HEK293 (cell line): ENCODE measurements at regions not wholly inside any gene's neighbourhood (a gene's known extent, or its start where the extent isn't known, plus 50 kb on each side); places are given as distances from the start of the nearest gene placed in this dataset.

ENCODE experiments used
- CTCF ChIA-PET: fragments of 350-600 bp; formaldehyde crosslinking; extraction: SDS; loops from one replicate; lab custom pipeline; 2021; ENCODE audit warnings: antibody characterized with exemption; lab: Yijun Ruan, JAX
- POLR2A ChIA-PET: fragments of 300-600 bp; formaldehyde crosslinking; extraction: SDS; loops from one replicate; lab custom pipeline; 2020; ENCODE audit warnings: antibody characterized with exemption, inconsistent platforms; lab: Yijun Ruan, JAX
- H3K27ac ChIP-seq: fragments of 200-500 bp; sonication (Bioruptor generic); 2 replicates; pipeline ENCODE4 v1.5.1; 2014; ENCODE audit warnings: low read depth, low read length, control low read depth, inconsistent platforms; ENCODE audit errors: extremely low read depth
- H3K36me3 ChIP-seq, 2 experiments: fragments of 200-500 bp in 1 of 2; sonication (Bioruptor generic) in 1 of 2; 1 replicate in 1 of 2; 2 replicates in 1 of 2; pipeline ENCODE4 v1.5.1; 2014 to 2017; ENCODE audit warnings: inconsistent platforms in 2 of 2, low read length in 2 of 2; ENCODE audit not compliant: control insufficient read depth in 2 of 2, insufficient read depth in 1 of 2
- H3K4me1 ChIP-seq: fragments of 200-500 bp; sonication (Bioruptor generic); 2 replicates; pipeline ENCODE4 v1.5.1; 2014; ENCODE audit warnings: mild to moderate bottlenecking, low read length, inconsistent platforms; ENCODE audit not compliant: control insufficient read depth, insufficient read depth
- H3K4me3 ChIP-seq: 2 replicates; pipeline ENCODE4 v1.5.1; 2011; ENCODE audit warnings: low read depth, mild to moderate bottlenecking, control low read depth, low read length, moderate library complexity
- H3K9me3 ChIP-seq: fragments of 200-500 bp; sonication (Bioruptor generic); 2 replicates; pipeline ENCODE4 v1.5.1; 2014; ENCODE audit warnings: low read depth, low read length, inconsistent platforms; ENCODE audit not compliant: control insufficient read depth, insufficient read depth
- GLI2 ChIP-seq: fragments of 450-650 bp; formaldehyde crosslinking; IDR thresholded peaks from 2 replicates; pipeline ENCODE4; 2017; ENCODE audit warnings: missing biosample characterization, missing genetic modification characterization, low read depth, borderline replicate concordance
- IKZF3 ChIP-seq: fragments of 450-650 bp; IDR thresholded peaks from 2 replicates; pipeline ENCODE4 v1.5.0; 2018; ENCODE audit warnings: missing biosample characterization, mild to moderate bottlenecking, missing genetic modification characterization, moderate library complexity
- KLF1 ChIP-seq: fragments of 450-650 bp; formaldehyde crosslinking; IDR thresholded peaks from 2 replicates; pipeline ENCODE4 v1.5.1; 2016; ENCODE audit warnings: missing biosample characterization, missing genetic modification characterization
- MZF1 ChIP-seq: fragments of 450-650 bp; formaldehyde crosslinking; IDR thresholded peaks from 2 replicates; pipeline ENCODE4 v1.5.1; 2017; ENCODE audit warnings: missing biosample characterization, missing genetic modification characterization, borderline replicate concordance
- PATZ1 ChIP-seq: fragments of 450-650 bp; formaldehyde crosslinking; IDR thresholded peaks from 2 replicates; pipeline ENCODE4 v1.5.1; 2016; ENCODE audit warnings: missing biosample characterization, missing genetic modification characterization
- SP2 ChIP-seq: fragments of 450-650 bp; formaldehyde crosslinking; IDR thresholded peaks from 2 replicates; pipeline ENCODE4 v1.5.1; 2016; ENCODE audit warnings: missing biosample characterization, missing genetic modification characterization
- ZEB2 ChIP-seq: fragments of 450-650 bp; formaldehyde crosslinking; IDR thresholded peaks from 2 replicates; pipeline ENCODE4 v1.5.1; 2016; ENCODE audit warnings: missing biosample characterization, missing genetic modification characterization
- ZFP3 ChIP-seq: fragments of 450-650 bp; formaldehyde crosslinking; IDR thresholded peaks from 2 replicates; pipeline ENCODE4 v1.5.1; 2016; ENCODE audit warnings: low read depth, missing biosample characterization, missing genetic modification characterization
- ZFP37 ChIP-seq: fragments of 450-650 bp; formaldehyde crosslinking; IDR thresholded peaks from 2 replicates; pipeline ENCODE4 v1.5.1; 2016; ENCODE audit warnings: missing biosample characterization, missing genetic modification characterization
- ZNF132 ChIP-seq: fragments of 450-650 bp; formaldehyde crosslinking; IDR thresholded peaks from 2 replicates; pipeline ENCODE4 v1.5.1; 2017; ENCODE audit warnings: missing biosample characterization, missing genetic modification characterization, borderline replicate concordance
- ZNF202 ChIP-seq: fragments of 450-650 bp; formaldehyde crosslinking; IDR thresholded peaks from 2 replicates; pipeline ENCODE4 v1.5.1; 2016; ENCODE audit warnings: missing biosample characterization, missing genetic modification characterization, borderline replicate concordance
- ZNF248 ChIP-seq: fragments of 450-650 bp; formaldehyde crosslinking; IDR thresholded peaks from 2 replicates; pipeline ENCODE4 v1.5.1; 2017; ENCODE audit warnings: missing biosample characterization, missing genetic modification characterization
- ZNF280D ChIP-seq: fragments of 450-650 bp; formaldehyde crosslinking; IDR thresholded peaks from 2 replicates; pipeline ENCODE4 v1.5.1; 2016; ENCODE audit warnings: missing biosample characterization, missing genetic modification characterization
- ZNF311 ChIP-seq: fragments of 450-650 bp; formaldehyde crosslinking; IDR thresholded peaks from 2 replicates; pipeline ENCODE4 v1.5.1; 2017; ENCODE audit warnings: missing biosample characterization, missing genetic modification characterization, borderline replicate concordance
- ZNF37A ChIP-seq: fragments of 450-650 bp; IDR thresholded peaks from 2 replicates; pipeline ENCODE4 v1.5.1; 2018; ENCODE audit warnings: missing biosample characterization, missing genetic modification characterization
- ZNF530 ChIP-seq: fragments of 450-650 bp; formaldehyde crosslinking; IDR thresholded peaks from 2 replicates; pipeline ENCODE4 v1.5.1; 2016; ENCODE audit warnings: low read depth, missing biosample characterization, missing genetic modification characterization
- ZNF596 ChIP-seq: fragments of 450-650 bp; IDR thresholded peaks from 2 replicates; pipeline ENCODE4 v1.5.0; 2018; ENCODE audit warnings: missing biosample characterization, mild to moderate bottlenecking, missing genetic modification characterization, moderate library complexity
- ZNF629 ChIP-seq: fragments of 450-650 bp; formaldehyde crosslinking; IDR thresholded peaks from 2 replicates; pipeline ENCODE4 v1.5.1; 2017; ENCODE audit warnings: missing biosample characterization, missing genetic modification characterization
- ZSCAN23 ChIP-seq: fragments of 450-650 bp; formaldehyde crosslinking; IDR thresholded peaks from 2 replicates; pipeline ENCODE4 v1.5.1; 2016; ENCODE audit warnings: missing biosample characterization, missing genetic modification characterization
- TF ChIP-seq, protein P1 (sequence below): fragments of 450-650 bp; formaldehyde crosslinking; IDR thresholded peaks from 2 replicates; pipeline ENCODE4 v1.5.1; 2017; ENCODE audit warnings: missing biosample characterization, mild to moderate bottlenecking, missing genetic modification characterization, moderate library complexity

GRCh38 chr5:111972548-111972947 lies 215.6 kb upstream of the NREP start:
- POLR2A ChIA-PET = no interaction called here
- Histone ChIP-seq H3K9me3 (no peaks in the 10 kb centered on the region), H3K27ac (no peak overlapping the region), H3K4me1 (no peaks in the 10 kb centered on the region), H3K4me3 (no peak overlapping the region)
- TF ChIP-seq ZNF132 (no peak), ZNF248 (tag by site-specific recombination) (no peak), KLF1 (tag by site-specific recombination) (no peak), ZFP37 (tag by site-specific recombination) (no peak), ZNF530 (tag by site-specific recombination) (no peak), MZF1 (tag by site-specific recombination) (no peak), ZNF37A (tag by site-specific recombination) (no peak), ZFP3 (tag by site-specific recombination) (no peak), ZNF202 (no peak), ZNF280D (tag by site-specific recombination) (no peak), ZNF311 (no peak)
- TF ChIP-seq, protein P1, sequence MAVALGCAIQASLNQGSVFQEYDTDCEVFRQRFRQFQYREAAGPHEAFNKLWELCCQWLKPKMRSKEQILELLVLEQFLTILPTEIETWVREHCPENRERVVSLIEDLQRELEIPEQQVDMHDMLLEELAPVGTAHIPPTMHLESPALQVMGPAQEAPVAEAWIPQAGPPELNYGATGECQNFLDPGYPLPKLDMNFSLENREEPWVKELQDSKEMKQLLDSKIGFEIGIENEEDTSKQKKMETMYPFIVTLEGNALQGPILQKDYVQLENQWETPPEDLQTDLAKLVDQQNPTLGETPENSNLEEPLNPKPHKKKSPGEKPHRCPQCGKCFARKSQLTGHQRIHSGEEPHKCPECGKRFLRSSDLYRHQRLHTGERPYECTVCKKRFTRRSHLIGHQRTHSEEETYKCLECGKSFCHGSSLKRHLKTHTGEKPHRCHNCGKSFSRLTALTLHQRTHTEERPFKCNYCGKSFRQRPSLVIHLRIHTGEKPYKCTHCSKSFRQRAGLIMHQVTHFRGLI (tag by site-specific recombination) = no peak
- TF ChIP-seq, all 188 proteins: peak for 0
- H3K36me3 ChIP-seq = no peaks in the 10 kb centered on the region
- CTCF ChIA-PET = no interaction called here

DNA sequence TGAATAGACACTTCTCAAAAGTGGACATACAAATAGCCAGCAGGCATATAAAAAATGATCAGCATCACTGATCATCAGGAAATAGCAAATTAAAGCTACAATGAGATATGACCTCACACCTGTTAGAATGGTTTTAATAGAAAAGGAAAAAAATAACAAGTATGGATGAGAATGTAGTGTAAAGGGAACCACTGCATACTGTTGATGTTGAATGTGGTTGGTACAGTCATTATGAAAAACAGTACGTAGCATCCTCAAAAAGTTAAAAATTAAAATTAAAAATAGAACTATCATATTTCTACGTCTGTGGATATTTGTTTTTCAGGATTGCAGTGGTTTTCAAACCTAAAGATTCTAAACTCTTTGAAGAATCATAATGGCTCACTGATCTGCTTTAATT lies 215.1 kb upstream of the NREP start:
- TF ChIP-seq ZEB2 (tag by site-specific recombination) = no peak
- no peak for TF ChIP-seq ZSCAN23 (tag by site-specific recombination)
- no peak for TF ChIP-seq GLI2 (tag by site-specific recombination)
- POLR2A ChIA-PET = no interaction called here
- H3K4me3 ChIP-seq = no peak overlapping the region
- H3K4me1 ChIP-seq = no peaks in the 10 kb centered on the region
- CTCF ChIA-PET = no interaction called here
- no peaks in the 10 kb centered on the region for H3K36me3 ChIP-seq
- no peak overlapping the region for H3K27ac ChIP-seq
- H3K9me3 ChIP-seq = no peaks in the 10 kb centered on the region

GRCh38 chr5:111968459-111968858 lies 211.5 kb upstream of the NREP start:
- Histone ChIP-seq H3K36me3 (no peaks in the 10 kb centered on the region), H3K4me3 (no peak overlapping the region), H3K9me3 (no peaks in the 10 kb centered on the region), H3K27ac (no peak overlapping the region)
- POLR2A ChIA-PET = no interaction called here
- TF ChIP-seq SP2 = no peak
- no peak for TF ChIP-seq IKZF3 (tag by site-specific recombination)
- TF ChIP-seq PATZ1 (tag by site-specific recombination) = no peak
- no peak for TF ChIP-seq ZNF629 (tag by site-specific recombination)
- no peak for TF ChIP-seq ZNF596
- TF ChIP-seq, all 188 proteins: peak for 0
- H3K4me1 ChIP-seq = no peaks in the 10 kb centered on the region
- CTCF ChIA-PET = no interaction called here
